Epithelial cell of prostate (primary cell): ENCODE measurements at regions not wholly inside any gene's neighbourhood (a gene's known extent, or its start where the extent isn't known, plus 50 kb on each side); places are given as distances from the start of the nearest gene placed in this dataset.

Experiments used
- DNase-seq: peaks from one replicate; pipeline ENCODE4 v3.0.0-alpha.2; 2011; ENCODE audit warnings: low read depth, low spot score
- H3K27ac ChIP-seq: fragments of 450-650 bp; 2 replicates; pipeline ENCODE4 v1.5.1; 2017; ENCODE audit warnings: mild to moderate bottlenecking

- no peak for DNase-seq
- H3K27ac ChIP-seq, result peak overlapping the region; percentile 55
Measured at GRCh38 chr2:177314722-177315264, 50.3 kb upstream of the NFE2L2 start.

GRCh38 chr2:177315364-177315763 lies 50.8 kb upstream of the NFE2L2 start:
- H3K27ac ChIP-seq, result peak overlapping the region; percentile 55
- DNase-seq, result no peak

- H3K27ac ChIP-seq, result peak overlapping the region; percentile 55
- no peak for DNase-seq
Measured at GRCh38 chr2:177316756-177317155, 52.2 kb upstream of the NFE2L2 start.

GRCh38 chr2:177317443-177317842 lies 52.9 kb upstream of the NFE2L2 start:
- H3K27ac ChIP-seq, result peak overlapping the region; percentile 55
- no peak for DNase-seq

- no peak for DNase-seq
- H3K27ac ChIP-seq, result peak overlapping the region; percentile 55
Measured at GRCh38 chr2:177317857-177318256, 53.3 kb upstream of the NFE2L2 start.

- no peak overlapping the region for H3K27ac ChIP-seq
- no peak for DNase-seq
Measured at GRCh38 chr2:177318613-177319012, 54.1 kb upstream of the NFE2L2 start.

DNA sequence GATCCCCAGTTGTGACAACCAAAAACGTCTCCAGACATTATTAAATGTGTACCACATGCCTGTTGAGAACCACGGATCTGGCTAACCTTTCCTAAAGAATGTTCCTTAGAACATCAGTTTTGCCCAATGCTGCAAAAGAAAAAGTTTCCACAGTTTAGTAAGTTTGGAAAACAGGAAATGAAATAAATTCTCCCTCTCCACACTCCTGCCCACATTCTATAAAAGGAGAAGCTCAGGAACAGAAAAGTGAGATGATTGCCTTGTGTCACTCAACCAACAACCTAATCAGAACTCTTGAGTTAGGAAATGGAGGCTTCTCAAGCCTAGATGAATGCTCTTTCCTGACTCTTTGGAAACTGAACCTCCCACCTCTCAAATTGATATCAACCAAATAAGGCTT lies 56.1 kb upstream of the NFE2L2 start:
- DNase-seq, result no peak
- H3K27ac ChIP-seq, result no peak overlapping the region

- H3K27ac ChIP-seq, result peak overlapping the region; percentile 73
- DNase-seq, result peak; percentile 77
Measured at GRCh38 chr2:177322801-177323261, 58.3 kb upstream of the NFE2L2 start.

GRCh38 chr2:177324797-177325196 lies 60.3 kb upstream of the NFE2L2 start:
- DNase-seq, result no peak
- peak overlapping the region; percentile 80 for H3K27ac ChIP-seq

DNA sequence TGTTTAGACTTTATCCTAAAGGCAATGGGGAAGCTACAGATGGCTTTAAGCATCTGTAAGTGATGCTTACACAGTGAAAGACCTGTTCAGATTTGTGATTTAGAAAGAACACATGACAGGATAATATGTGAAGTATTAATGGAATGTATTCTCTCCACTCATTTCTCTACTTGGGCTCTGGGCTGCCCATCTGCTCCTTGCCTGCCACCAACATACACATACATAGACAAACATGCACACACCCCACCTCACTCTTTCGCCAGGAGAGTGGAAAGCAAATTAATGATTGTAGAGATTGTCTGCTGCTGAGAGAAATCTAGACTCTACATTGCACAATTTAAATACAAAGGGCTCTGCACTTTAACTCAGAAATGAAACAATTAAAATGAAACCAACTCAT lies 61.0 kb upstream of the NFE2L2 start:
- H3K27ac ChIP-seq, result peak overlapping the region; percentile 80
- no peak for DNase-seq

GRCh38 chr2:177326005-177326404 lies 61.5 kb upstream of the NFE2L2 start:
- H3K27ac ChIP-seq, result peak overlapping the region; percentile 80
- no peak for DNase-seq

DNA sequence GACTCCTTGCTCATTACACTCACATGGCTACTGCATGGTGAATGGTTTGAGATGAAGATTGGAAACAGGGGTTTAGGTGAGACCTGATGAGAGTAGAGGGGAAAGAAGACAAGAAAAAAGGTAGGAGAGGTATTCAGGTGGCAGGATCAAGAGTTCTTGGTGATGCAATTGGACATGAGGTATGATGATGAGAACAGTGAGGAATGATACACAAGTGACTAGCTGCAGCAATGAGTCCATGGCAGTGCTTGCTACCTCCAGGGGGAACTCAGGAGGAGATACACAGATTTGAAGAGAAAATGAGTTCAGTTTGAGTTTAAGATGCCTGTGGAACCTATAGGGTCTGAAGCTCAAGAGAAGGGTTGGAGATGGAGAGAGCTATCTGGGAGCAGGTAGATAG lies 62.1 kb upstream of the NFE2L2 start:
- DNase-seq, result no peak
- H3K27ac ChIP-seq, result peak overlapping the region; percentile 80

DNA sequence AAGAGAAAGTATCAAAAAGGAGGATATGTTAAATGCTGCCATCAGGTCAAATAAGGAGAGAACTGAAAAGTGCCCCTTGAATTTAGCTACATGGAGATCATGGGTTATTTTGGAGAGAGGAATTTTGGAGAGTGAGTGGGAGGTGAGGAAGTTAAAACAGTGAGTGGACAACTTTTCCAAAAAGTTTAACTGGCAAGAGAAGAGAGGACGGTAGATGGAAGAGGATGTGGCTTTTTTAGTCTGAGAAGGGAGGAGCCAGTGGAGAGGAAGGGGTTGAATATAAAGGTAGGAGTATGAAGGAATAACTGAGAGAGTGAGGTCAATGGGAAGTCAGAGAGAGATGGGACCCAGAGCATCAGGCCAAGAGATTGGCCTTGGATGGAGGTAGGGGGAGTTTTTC lies 62.5 kb upstream of the NFE2L2 start:
- DNase-seq, result no peak

DNA sequence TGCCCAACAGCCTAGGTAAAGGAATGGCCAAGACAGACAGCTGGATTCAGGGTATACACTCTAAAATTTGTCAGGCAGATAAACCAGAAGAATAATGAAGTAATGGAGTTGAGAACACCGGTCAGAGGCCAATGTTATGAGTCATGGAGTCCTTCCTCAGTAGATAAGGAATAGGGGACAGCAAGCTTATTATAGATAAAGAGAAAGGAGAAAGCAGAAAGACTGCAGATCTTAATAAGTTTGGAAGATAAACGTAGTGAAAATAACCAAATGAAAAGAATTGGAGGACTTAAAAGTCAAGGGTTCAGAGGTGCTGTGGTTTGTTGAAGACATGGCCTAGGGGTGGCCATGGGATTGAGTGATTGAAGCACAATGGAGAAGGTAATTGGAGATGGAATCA lies 63.5 kb upstream of the NFE2L2 start:
- no peak for DNase-seq
- H3K27ac ChIP-seq, result no peak overlapping the region

More for the DNA sequence above, 62.5 kb upstream of the NFE2L2 start:
- peak overlapping the region; percentile 80 for H3K27ac ChIP-seq

GRCh38 chr2:177329064-177329463 lies 63.5 kb upstream of the AGPS start:
- no peak for DNase-seq
- H3K27ac ChIP-seq, result no peak overlapping the region

DNA sequence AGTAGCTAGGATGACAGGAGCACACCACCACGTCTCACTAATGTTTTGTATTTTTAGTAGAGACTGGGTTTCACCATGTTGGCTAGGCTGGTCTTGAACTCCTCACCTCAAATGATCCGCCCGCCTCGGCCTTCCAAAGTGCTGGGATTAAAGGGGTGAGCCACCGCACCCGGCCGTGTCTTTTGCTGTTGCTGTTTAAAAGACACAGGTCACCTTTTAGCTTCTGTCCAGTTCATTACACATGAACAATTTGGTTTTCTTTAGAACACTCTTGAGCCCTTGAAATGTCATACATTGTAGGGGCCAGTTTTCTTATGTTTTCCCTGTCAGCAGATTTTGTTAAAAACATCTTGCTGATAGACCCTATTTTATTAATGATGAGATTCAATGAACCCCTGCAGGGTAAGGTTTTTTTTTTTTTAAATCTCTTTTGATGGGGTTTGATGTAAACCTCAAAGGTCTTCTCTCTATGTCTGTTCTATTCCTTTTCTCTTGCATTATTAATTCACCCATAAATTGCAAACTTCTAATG lies 61.0 kb upstream of the AGPS start:
- no peak for DNase-seq
- no peak overlapping the region for H3K27ac ChIP-seq

DNA sequence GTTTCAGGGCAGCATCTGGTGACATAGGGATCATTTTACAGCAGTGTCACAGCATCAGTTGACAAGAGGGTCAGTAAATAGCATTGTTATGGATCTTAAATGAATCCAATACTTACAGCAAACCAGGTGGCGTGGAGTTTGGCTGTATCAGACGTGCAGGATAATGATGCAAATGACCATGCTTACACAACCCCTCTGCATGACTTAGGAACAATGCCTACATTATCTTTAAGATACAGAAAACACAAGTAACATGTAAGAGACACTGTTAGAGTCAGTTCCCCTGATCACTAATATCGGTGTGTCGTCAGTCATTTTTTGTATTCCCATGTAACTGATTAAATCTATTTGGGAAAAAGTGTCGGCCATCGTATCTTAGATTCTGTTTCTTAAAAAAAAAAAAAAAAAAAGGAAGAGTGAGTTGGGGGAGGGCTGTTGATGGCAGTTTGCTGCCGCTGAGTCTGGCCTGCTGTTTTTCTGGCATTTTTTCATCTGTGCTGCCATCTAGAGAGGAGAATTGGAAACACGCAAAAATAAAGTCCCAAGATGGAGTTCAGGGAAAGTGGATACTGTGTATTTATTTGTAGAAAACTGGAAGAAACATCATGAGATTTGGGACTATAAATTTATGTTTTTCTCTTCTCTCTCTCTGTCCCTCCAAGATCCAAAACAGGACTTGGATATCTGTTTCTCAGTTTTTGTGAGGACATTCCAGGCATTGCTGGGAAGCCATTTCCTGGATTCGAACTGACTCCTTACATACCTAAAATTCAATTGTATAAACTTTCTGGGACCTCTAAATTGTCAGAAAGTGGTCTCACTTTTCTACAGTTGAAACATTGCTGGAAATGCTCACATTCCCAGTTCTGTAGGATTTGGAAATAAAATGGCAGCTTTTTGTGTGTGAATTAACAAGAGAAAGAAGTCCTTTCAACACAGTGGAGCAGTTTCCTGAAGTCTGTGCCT lies 60.3 kb upstream of the AGPS start:
- H3K27ac ChIP-seq, result no peak overlapping the region
- no peak for DNase-seq

DNA sequence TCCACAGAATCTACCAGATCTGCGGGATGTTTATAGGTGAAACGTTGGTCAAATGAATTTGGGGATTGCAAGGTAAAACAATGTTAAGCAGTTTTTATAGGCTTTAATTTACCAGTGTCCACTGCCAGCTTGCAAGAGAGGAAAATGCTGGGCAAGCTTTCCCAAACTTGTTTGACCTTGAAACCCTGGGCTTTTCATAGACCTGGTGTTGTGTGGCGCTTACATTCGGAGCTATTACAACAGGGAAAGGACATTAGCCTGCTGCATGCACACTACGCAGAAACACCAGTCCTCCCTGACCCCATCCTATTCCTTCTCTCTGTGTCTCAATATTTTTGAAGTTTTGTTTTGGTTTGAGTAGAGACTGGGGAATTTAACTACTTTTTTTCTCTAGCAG lies 59.6 kb upstream of the AGPS start:
- no peak for DNase-seq
- no peak overlapping the region for H3K27ac ChIP-seq

DNA sequence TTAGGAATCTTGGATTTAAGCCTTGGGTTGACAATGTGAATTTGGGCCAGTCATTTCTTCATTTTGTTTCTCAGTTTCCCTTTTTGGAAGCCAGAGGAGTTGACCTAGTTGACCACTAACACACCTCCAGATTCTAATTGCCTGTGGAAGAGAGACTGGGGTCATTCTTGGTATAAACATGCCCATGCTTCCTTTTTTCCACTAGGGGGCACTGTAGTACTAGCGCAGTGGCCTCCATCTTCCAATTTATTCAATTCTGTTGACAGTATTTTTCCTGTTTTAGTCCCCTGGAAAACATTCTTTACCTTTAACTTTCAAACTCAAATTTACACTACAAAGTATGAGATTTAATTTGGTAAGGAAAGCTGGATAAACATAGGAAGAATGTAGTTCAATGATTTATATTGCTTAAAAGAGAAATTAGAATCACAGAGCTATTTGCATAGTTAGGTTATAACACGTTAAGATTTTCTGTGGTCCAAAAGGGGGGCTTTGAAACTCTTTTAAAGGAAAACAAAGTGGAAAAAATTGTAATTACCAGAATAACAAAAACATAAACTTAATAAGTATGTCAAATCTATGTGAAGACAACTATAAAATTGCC lies 57.5 kb upstream of the AGPS start:
- no peak overlapping the region for H3K27ac ChIP-seq
- DNase-seq, result no peak

GRCh38 chr2:177335917-177336450 lies 56.6 kb upstream of the AGPS start:
- no peak overlapping the region for H3K27ac ChIP-seq
- DNase-seq, result no peak
